B cell (primary cell): ENCODE measurements at regions not wholly inside any gene's neighbourhood (a gene's known extent, or its start where the extent isn't known, plus 50 kb on each side); places are given as distances from the start of the nearest gene placed in this dataset.

ENCODE experiments used
- ATAC-seq: fragments of 200-7000 bp; cut with Tn5 transposase; one replicate; pipeline ENCODE4 v1.10.0; 2021; ENCODE audit warnings: low read depth, mild to moderate bottlenecking, moderate number of reproducible peaks, moderate library complexity
- CTCF ChIA-PET: fragments of 350-600 bp; sonication (Branson Sonifier 250); formaldehyde crosslinking; loops from one replicate; lab custom pipeline; 2021; ENCODE audit warnings: antibody characterized with exemption, inconsistent platforms; lab: Charles Lee
- POLR2A ChIA-PET: fragments of 350-600 bp; sonication (Branson Sonifier 250); formaldehyde crosslinking; loops from one replicate; lab custom pipeline; 2021; ENCODE audit warnings: antibody characterized with exemption; lab: Charles Lee
- DNase-seq: peaks from one replicate; pipeline ENCODE4 v3.0.0; 2013
- H2AFZ ChIP-seq: 2 replicates; pipeline ENCODE4 v1.6.1; 2012; ENCODE audit warnings: mild to moderate bottlenecking, low read depth, low read length; ENCODE audit not compliant: insufficient read depth, poor library complexity, severe bottlenecking
- H3K27ac ChIP-seq, 2 donors: 1 replicate in 1 of 2; 2 replicates in 1 of 2; pipeline ENCODE4 v1.5.1; 2012 to 2013; ENCODE audit warnings: low read length in 2 of 2, mild to moderate bottlenecking in 2 of 2, moderate library complexity in 1 of 2
- H3K27me3 ChIP-seq, 4 experiments: fragments of 200-600 bp in 1 of 4; sonication (generic) in 1 of 4; replicated peaks in 1 of 4; 1 replicate in 2 of 4; 2 replicates in 2 of 4; pipeline versions ENCODE4 v1.6.1 to v1.7.0; 2013 to 2016; ENCODE audit warnings: low read length in 3 of 4, mild to moderate bottlenecking in 2 of 4, mixed read lengths in 1 of 4, moderate library complexity in 1 of 4; ENCODE audit not compliant: insufficient read depth in 4 of 4, control insufficient read depth in 3 of 4; ENCODE audit errors: control extremely low read depth in 1 of 4
- H3K36me3 ChIP-seq, 2 experiments: replicated peaks in 1 of 2; 1 replicate in 1 of 2; 2 replicates in 1 of 2; pipeline versions ENCODE4 v1.6.1 to v1.7.1; 2013; ENCODE audit warnings: low read length in 1 of 2; ENCODE audit not compliant: insufficient read depth in 2 of 2, control insufficient read depth in 1 of 2; ENCODE audit errors: control extremely low read depth in 1 of 2, extremely low read depth in 1 of 2
- H3K4me1 ChIP-seq, 2 donors: fragments of 200-600 bp in 1 of 2; sonication (generic) in 1 of 2; 1 replicate in 1 of 2; 2 replicates in 1 of 2; pipeline versions ENCODE4 v1.5.1 to v1.6.1; 2013 to 2017; ENCODE audit warnings: low read length in 2 of 2; ENCODE audit not compliant: control insufficient read depth in 2 of 2, insufficient read depth in 2 of 2
- H3K4me2 ChIP-seq: replicated peaks from 2 replicates; pipeline ENCODE3; 2012; ENCODE audit warnings: mild to moderate bottlenecking, low read depth, low read length; ENCODE audit not compliant: poor library complexity, severe bottlenecking
- H3K4me3 ChIP-seq, 5 experiments: fragments of 200-600 bp in 1 of 5; sonication (generic) in 1 of 5; 1 replicate in 3 of 5; 2 replicates in 2 of 5; pipeline versions ENCODE4 v1.5.1 to v1.7.0; 2011 to 2016; ENCODE audit warnings: low read length in 4 of 5, mild to moderate bottlenecking in 4 of 5, low read depth in 2 of 5, control low read depth in 1 of 5, moderate library complexity in 1 of 5; ENCODE audit not compliant: insufficient read depth in 1 of 5; ENCODE audit errors: control extremely low read depth in 1 of 5, extremely low read depth in 1 of 5
- H3K79me2 ChIP-seq: fragments of 200-600 bp; sonication (generic); one replicate; pipeline ENCODE4 v1.6.0; 2016; ENCODE audit warnings: low read length; ENCODE audit not compliant: control insufficient read depth, insufficient read depth
- H3K9ac ChIP-seq: fragments of 200-600 bp; sonication (generic); 2 replicates; pipeline ENCODE4 v1.6.1; 2017; ENCODE audit warnings: mild to moderate bottlenecking, low read length, moderate library complexity
- H3K9me3 ChIP-seq, 3 donors: one replicate each; pipeline versions ENCODE4 v1.6.1 to v1.7.1; 2013; ENCODE audit warnings: low read length in 2 of 3; ENCODE audit not compliant: control insufficient read depth in 2 of 3, insufficient read depth in 1 of 3; ENCODE audit errors: control extremely low read depth in 1 of 3
- H4K20me1 ChIP-seq: 2 replicates; pipeline ENCODE4 v1.6.0; 2012; ENCODE audit warnings: mild to moderate bottlenecking, low read length; ENCODE audit not compliant: insufficient read depth, control insufficient read depth, poor library complexity, severe bottlenecking
- H3K27ac Mint-ChIP-seq: one replicate; pipeline ENCODE4 v1.8.0; 2021; ENCODE audit warnings: mixed read lengths
- H3K27me3 Mint-ChIP-seq: one replicate; pipeline ENCODE4 v1.8.0; 2021; ENCODE audit warnings: mixed read lengths
- H3K4me1 Mint-ChIP-seq: one replicate; pipeline ENCODE4 v1.8.0; 2021; ENCODE audit warnings: mixed read lengths
- H3K4me3 Mint-ChIP-seq: one replicate; pipeline ENCODE4 v1.8.0; 2021; ENCODE audit warnings: mixed read lengths
- H3K9me3 Mint-ChIP-seq: one replicate; pipeline ENCODE4 v1.8.0; 2022; ENCODE audit warnings: mixed read lengths; ENCODE audit not compliant: insufficient read depth
- EZH2 ChIP-seq: IDR thresholded peaks from 2 replicates; pipeline ENCODE4 v1.6.1; 2012; ENCODE audit warnings: borderline replicate concordance, low read depth, mild to moderate bottlenecking, moderate library complexity, low read length; ENCODE audit not compliant: insufficient read depth, poor library complexity, severe bottlenecking
- WGBS: methylation state at CpG from one replicate; pipeline ENCODE4 v1.1.5; 2013; ENCODE audit warnings: missing lambda C conversion rate; ENCODE audit not compliant: insufficient coverage; 5-methylcytosine and 5-hydroxymethylcytosine counted together
- intact Hi-C: fragments of 100-400 bp; cut with micrococcal nuclease; formaldehyde crosslinking; loops from one replicate; pipeline ENCODE4 v1.10.0; 2022
- TF ChIP-seq, protein P1 (sequence below): fragments of 200-600 bp; IDR thresholded peaks from one replicate; pipeline ENCODE4 v1.8.0; 2022; ENCODE audit warnings: antibody characterized with exemption, mild to moderate bottlenecking

DNA sequence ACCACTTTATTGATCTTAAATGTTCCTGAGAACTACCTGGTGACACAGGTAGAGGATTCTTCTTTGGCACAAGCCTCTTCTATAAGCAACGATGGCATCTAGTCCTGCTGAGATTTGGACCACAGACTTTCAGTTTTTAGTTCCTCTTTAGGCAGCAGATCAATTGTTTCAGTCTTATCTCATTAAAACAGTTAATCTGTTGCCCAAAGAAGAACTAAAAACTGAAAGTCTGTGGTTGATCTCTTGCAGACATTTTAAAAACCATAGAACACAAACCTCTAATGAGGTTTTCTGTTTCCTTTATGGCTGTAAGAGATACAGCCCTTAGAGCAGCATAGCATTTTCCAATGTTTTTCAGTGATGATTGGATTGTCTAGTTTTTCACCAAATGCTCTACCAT lies 480.9 kb downstream of the MTRR start:
- no peaks in the 10 kb centered on the region for H4K20me1 ChIP-seq
- Mint-ChIP-seq H3K27me3 (no peaks in the 10 kb centered on the region), H3K4me1 (peaks cover 3% of the 10 kb centered on the region), H3K27ac (no peak overlapping the region), H3K4me3 (no peak overlapping the region), H3K9me3 (peaks cover 2% of the 10 kb centered on the region)
- TF ChIP-seq, protein P1, sequence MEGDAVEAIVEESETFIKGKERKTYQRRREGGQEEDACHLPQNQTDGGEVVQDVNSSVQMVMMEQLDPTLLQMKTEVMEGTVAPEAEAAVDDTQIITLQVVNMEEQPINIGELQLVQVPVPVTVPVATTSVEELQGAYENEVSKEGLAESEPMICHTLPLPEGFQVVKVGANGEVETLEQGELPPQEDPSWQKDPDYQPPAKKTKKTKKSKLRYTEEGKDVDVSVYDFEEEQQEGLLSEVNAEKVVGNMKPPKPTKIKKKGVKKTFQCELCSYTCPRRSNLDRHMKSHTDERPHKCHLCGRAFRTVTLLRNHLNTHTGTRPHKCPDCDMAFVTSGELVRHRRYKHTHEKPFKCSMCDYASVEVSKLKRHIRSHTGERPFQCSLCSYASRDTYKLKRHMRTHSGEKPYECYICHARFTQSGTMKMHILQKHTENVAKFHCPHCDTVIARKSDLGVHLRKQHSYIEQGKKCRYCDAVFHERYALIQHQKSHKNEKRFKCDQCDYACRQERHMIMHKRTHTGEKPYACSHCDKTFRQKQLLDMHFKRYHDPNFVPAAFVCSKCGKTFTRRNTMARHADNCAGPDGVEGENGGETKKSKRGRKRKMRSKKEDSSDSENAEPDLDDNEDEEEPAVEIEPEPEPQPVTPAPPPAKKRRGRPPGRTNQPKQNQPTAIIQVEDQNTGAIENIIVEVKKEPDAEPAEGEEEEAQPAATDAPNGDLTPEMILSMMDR = no peak
- TF ChIP-seq EZH2 = no peak
- no peak overlapping the region for H3K27ac ChIP-seq
- H2AFZ ChIP-seq = no peak overlapping the region
- CTCF ChIA-PET = no interaction called here
- no peak overlapping the region for H3K4me2 ChIP-seq
- no peak overlapping the region for H3K4me3 ChIP-seq
- POLR2A ChIA-PET = no interaction called here
- H3K9ac ChIP-seq = no peak overlapping the region
- peaks cover 0 to 2% (median 0%) of the 10 kb centered on the region in 3 donors for H3K9me3 ChIP-seq
- ATAC-seq (no peak), DNase-seq (no peak)
- intact Hi-C loops = no loop called here
- no peaks in the 10 kb centered on the region for H3K79me2 ChIP-seq
- no peaks in the 10 kb centered on the region for H3K36me3 ChIP-seq
- H3K27me3 ChIP-seq = no peaks in the 10 kb centered on the region
- H3K4me1 ChIP-seq = no peaks in the 10 kb centered on the region
- 0% methylated on average over 1 of the region's 1 CpG for whole genome bisulfite sequencing

DNA sequence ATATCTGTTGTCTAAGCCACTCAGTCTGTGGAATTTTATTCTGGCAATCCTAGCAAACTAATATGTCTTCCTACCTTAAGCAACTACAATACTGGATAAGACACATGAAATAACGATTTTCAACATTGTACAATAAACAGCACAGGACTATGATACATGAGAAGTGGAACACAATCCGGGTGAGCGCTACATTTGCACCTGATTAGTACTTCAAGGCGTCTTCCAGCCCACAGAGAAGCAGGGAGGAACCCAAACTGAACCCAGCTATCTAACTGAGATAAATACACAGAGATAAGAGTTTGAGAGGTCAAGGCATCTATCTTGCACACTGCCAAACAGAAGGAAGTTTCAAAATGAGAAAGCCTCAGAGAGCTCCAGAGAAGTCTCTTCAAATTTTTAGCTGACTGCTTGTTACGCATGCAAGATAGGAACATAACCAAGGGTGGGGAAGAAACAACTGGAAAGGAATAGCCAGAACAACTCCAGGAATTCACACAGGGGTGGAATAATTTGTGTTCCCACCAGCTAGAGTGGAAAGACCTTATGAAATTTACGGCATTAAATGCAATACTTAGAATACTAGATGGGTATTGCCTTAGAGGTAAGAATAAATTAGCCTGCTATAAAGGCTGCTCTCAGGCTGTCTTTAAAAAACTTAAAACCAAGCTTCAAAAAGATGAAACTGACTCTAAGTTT lies 481.8 kb downstream of the MTRR start:
- peaks cover 3% of the 10 kb centered on the region for H3K4me1 Mint-ChIP-seq
- Histone ChIP-seq H3K9ac (no peak overlapping the region), H3K79me2 (no peaks in the 10 kb centered on the region), H2AFZ (no peak overlapping the region), H3K4me1 (no peaks in the 10 kb centered on the region), H3K36me3 (no peaks in the 10 kb centered on the region), H3K9me3 (peaks cover 0 to 2% (median 0%) of the 10 kb centered on the region in 3 donors), H3K27ac (no peak overlapping the region), H3K27me3 (no peaks in the 10 kb centered on the region), H4K20me1 (no peaks in the 10 kb centered on the region), H3K4me3 (no peak overlapping the region), H3K4me2 (no peak overlapping the region)
- intact Hi-C loops = no loop called here
- H3K27me3 Mint-ChIP-seq = no peaks in the 10 kb centered on the region
- 100% methylated on average over 1 of the region's 6 CpGs for WGBS
- POLR2A ChIA-PET = no interaction called here
- CTCF ChIA-PET = no interaction called here
- no peak overlapping the region for H3K4me3 Mint-ChIP-seq
- DNase-seq = no peak
- H3K9me3 Mint-ChIP-seq = peaks cover 2% of the 10 kb centered on the region
- no peak overlapping the region for H3K27ac Mint-ChIP-seq
- TF ChIP-seq, protein P1 = no peak
- no peak for TF ChIP-seq EZH2
- ATAC-seq = no peak
